HEK293 (cell line): ENCODE measurements at regions not wholly inside any gene's neighbourhood (a gene's known extent, or its start where the extent isn't known, plus 50 kb on each side); places are given as distances from the start of the nearest gene placed in this dataset.

ENCODE experiments used
- CTCF ChIA-PET: fragments of 350-600 bp; formaldehyde crosslinking; extraction: SDS; loops from one replicate; lab custom pipeline; 2021; ENCODE audit warnings: antibody characterized with exemption; lab: Yijun Ruan, JAX
- POLR2A ChIA-PET: fragments of 300-600 bp; formaldehyde crosslinking; extraction: SDS; loops from one replicate; lab custom pipeline; 2020; ENCODE audit warnings: antibody characterized with exemption, inconsistent platforms; lab: Yijun Ruan, JAX
- H3K27ac ChIP-seq: fragments of 200-500 bp; sonication (Bioruptor generic); 2 replicates; pipeline ENCODE4 v1.5.1; 2014; ENCODE audit warnings: low read depth, low read length, control low read depth, inconsistent platforms; ENCODE audit errors: extremely low read depth
- H3K36me3 ChIP-seq, 2 experiments: fragments of 200-500 bp in 1 of 2; sonication (Bioruptor generic) in 1 of 2; 1 replicate in 1 of 2; 2 replicates in 1 of 2; pipeline ENCODE4 v1.5.1; 2014 to 2017; ENCODE audit warnings: inconsistent platforms in 2 of 2, low read length in 2 of 2; ENCODE audit not compliant: control insufficient read depth in 2 of 2, insufficient read depth in 1 of 2
- H3K4me1 ChIP-seq: fragments of 200-500 bp; sonication (Bioruptor generic); 2 replicates; pipeline ENCODE4 v1.5.1; 2014; ENCODE audit warnings: mild to moderate bottlenecking, low read length, inconsistent platforms; ENCODE audit not compliant: control insufficient read depth, insufficient read depth
- H3K4me3 ChIP-seq: 2 replicates; pipeline ENCODE4 v1.5.1; 2011; ENCODE audit warnings: low read depth, mild to moderate bottlenecking, control low read depth, low read length, moderate library complexity
- H3K9me3 ChIP-seq: fragments of 200-500 bp; sonication (Bioruptor generic); 2 replicates; pipeline ENCODE4 v1.5.1; 2014; ENCODE audit warnings: low read depth, low read length, inconsistent platforms; ENCODE audit not compliant: control insufficient read depth, insufficient read depth
- EGR2 ChIP-seq: fragments of 450-650 bp; formaldehyde crosslinking; IDR thresholded peaks from 2 replicates; pipeline ENCODE4 v1.5.1; 2016; ENCODE audit warnings: low read depth, missing biosample characterization, missing genetic modification characterization
- FEZF1 ChIP-seq: fragments of 450-650 bp; formaldehyde crosslinking; IDR thresholded peaks from 2 replicates; pipeline ENCODE4 v1.5.1; 2016; ENCODE audit warnings: missing biosample characterization, missing genetic modification characterization
- GLIS2 ChIP-seq: fragments of 450-650 bp; formaldehyde crosslinking; IDR thresholded peaks from 2 replicates; pipeline ENCODE4 v1.5.1; 2016; ENCODE audit warnings: missing biosample characterization, missing genetic modification characterization
- HOXD13 ChIP-seq: sonication (generic); formaldehyde crosslinking; IDR thresholded peaks from 2 replicates; pipeline ENCODE4 v1.8.0; 2022; ENCODE audit warnings: missing genetic modification reagents, borderline replicate concordance
- SCRT1 ChIP-seq: fragments of 450-650 bp; formaldehyde crosslinking; IDR thresholded peaks from 2 replicates; pipeline ENCODE4 v1.5.1; 2016; ENCODE audit warnings: missing biosample characterization, missing genetic modification characterization, borderline replicate concordance
- SP3 ChIP-seq: fragments of 450-650 bp; formaldehyde crosslinking; IDR thresholded peaks from 2 replicates; pipeline ENCODE4 v1.5.1; 2016; ENCODE audit warnings: missing biosample characterization, missing genetic modification characterization
- ZBTB10 ChIP-seq: fragments of 450-650 bp; formaldehyde crosslinking; IDR thresholded peaks from 2 replicates; pipeline ENCODE4 v1.5.1; 2016; ENCODE audit warnings: missing biosample characterization, missing genetic modification characterization
- ZBTB6 ChIP-seq: fragments of 450-650 bp; formaldehyde crosslinking; IDR thresholded peaks from 2 replicates; pipeline ENCODE4 v1.5.1; 2017; ENCODE audit warnings: missing biosample characterization, missing genetic modification characterization
- ZNF121 ChIP-seq: fragments of 450-650 bp; formaldehyde crosslinking; IDR thresholded peaks from 2 replicates; pipeline ENCODE4 v1.5.1; 2016; ENCODE audit warnings: missing biosample characterization, missing genetic modification characterization
- ZNF140 ChIP-seq: fragments of 450-650 bp; formaldehyde crosslinking; IDR thresholded peaks from 2 replicates; pipeline ENCODE4 v1.5.1; 2016; ENCODE audit warnings: missing biosample characterization, missing genetic modification characterization
- ZNF157 ChIP-seq: fragments of 450-650 bp; formaldehyde crosslinking; IDR thresholded peaks from 2 replicates; pipeline ENCODE4 v1.5.1; 2016; ENCODE audit warnings: missing biosample characterization, missing genetic modification characterization
- ZNF280C ChIP-seq: fragments of 450-650 bp; formaldehyde crosslinking; IDR thresholded peaks from 2 replicates; pipeline ENCODE4 v1.5.1; 2016; ENCODE audit warnings: missing biosample characterization, missing genetic modification characterization
- ZNF292 ChIP-seq: fragments of 450-650 bp; formaldehyde crosslinking; IDR thresholded peaks from 2 replicates; pipeline ENCODE4 v1.5.1; 2016; ENCODE audit warnings: low read depth, missing biosample characterization, missing genetic modification characterization, borderline replicate concordance
- ZNF362 ChIP-seq: fragments of 450-650 bp; formaldehyde crosslinking; IDR thresholded peaks from 2 replicates; pipeline ENCODE4 v1.5.1; 2016; ENCODE audit warnings: missing biosample characterization, missing genetic modification characterization
- ZNF37A ChIP-seq: fragments of 450-650 bp; IDR thresholded peaks from 2 replicates; pipeline ENCODE4 v1.5.1; 2018; ENCODE audit warnings: missing biosample characterization, missing genetic modification characterization
- ZNF423 ChIP-seq: fragments of 450-650 bp; formaldehyde crosslinking; IDR thresholded peaks from 2 replicates; pipeline ENCODE4 v1.5.1; 2016; ENCODE audit warnings: missing biosample characterization, missing genetic modification characterization
- ZNF433 ChIP-seq: fragments of 450-650 bp; formaldehyde crosslinking; IDR thresholded peaks from 2 replicates; pipeline ENCODE4 v1.5.1; 2016; ENCODE audit warnings: missing biosample characterization, missing genetic modification characterization, low read depth
- ZNF488 ChIP-seq: fragments of 450-650 bp; formaldehyde crosslinking; IDR thresholded peaks from 2 replicates; pipeline ENCODE4 v1.5.1; 2016; ENCODE audit warnings: missing biosample characterization, missing genetic modification characterization
- ZNF600 ChIP-seq: fragments of 450-650 bp; formaldehyde crosslinking; IDR thresholded peaks from 2 replicates; pipeline ENCODE4 v1.5.1; 2016; ENCODE audit warnings: missing biosample characterization, missing genetic modification characterization
- ZNF626 ChIP-seq: fragments of 450-650 bp; sonication (Bioruptor Pico); formaldehyde crosslinking; IDR thresholded peaks from 2 replicates; pipeline ENCODE4 v1.5.1; 2018; ENCODE audit warnings: missing biosample characterization, missing genetic modification characterization, inconsistent platforms
- ZNF704 ChIP-seq: fragments of 450-650 bp; formaldehyde crosslinking; IDR thresholded peaks from 2 replicates; pipeline ENCODE4 v1.5.1; 2016; ENCODE audit warnings: missing biosample characterization, missing genetic modification characterization
- ZNF777 ChIP-seq: fragments of 450-650 bp; formaldehyde crosslinking; IDR thresholded peaks from 2 replicates; pipeline ENCODE4 v1.5.1; 2017; ENCODE audit warnings: missing biosample characterization, missing genetic modification characterization, borderline replicate concordance
- ZSCAN18 ChIP-seq: fragments of 450-650 bp; formaldehyde crosslinking; IDR thresholded peaks from 2 replicates; pipeline ENCODE4 v1.5.1; 2016; ENCODE audit warnings: missing biosample characterization, missing genetic modification characterization
- ZSCAN23 ChIP-seq: fragments of 450-650 bp; formaldehyde crosslinking; IDR thresholded peaks from 2 replicates; pipeline ENCODE4 v1.5.1; 2016; ENCODE audit warnings: missing biosample characterization, missing genetic modification characterization

- TF ChIP-seq ZSCAN18 (tag by site-specific recombination) (no peak), GLIS2 (tag by site-specific recombination) (no peak)
- TF ChIP-seq, all 188 proteins: peak for 0
Observed at GRCh38 chr7:36002900-36003299, 150.2 kb upstream of the EEPD1 start (continued).

- Histone ChIP-seq H3K4me1 (no peaks in the 10 kb centered on the region), H3K9me3 (no peaks in the 10 kb centered on the region), H3K27ac (no peak overlapping the region), H3K36me3 (no peaks in the 10 kb centered on the region), H3K4me3 (no peak overlapping the region)
- TF ChIP-seq HOXD13 (no peak), ZNF140 (tag by site-specific recombination) (no peak), SP3 (tag by site-specific recombination) (no peak), ZNF37A (tag by site-specific recombination) (no peak), ZNF626 (tag by site-specific recombination) (no peak), ZNF777 (tag by site-specific recombination) (no peak), SCRT1 (tag by site-specific recombination) (no peak), ZNF433 (tag by site-specific recombination) (no peak), ZBTB10 (tag by site-specific recombination) (no peak), ZSCAN23 (tag by site-specific recombination) (no peak), FEZF1 (tag by site-specific recombination) (no peak)
- CTCF ChIA-PET = interaction anchor here (0.7 kb wide), 1 partner anchor 33 kb away, joined by 4 read pairs; no protein-coding TSS in a partner anchor
- POLR2A ChIA-PET = no interaction called here
Observed at GRCh38 chr7:36003343-36003742, 149.7 kb upstream of the EEPD1 start.

GRCh38 chr7:36005293-36005692 lies 147.8 kb upstream of the EEPD1 start:
- Histone ChIP-seq H3K4me3 (no peak overlapping the region), H3K27ac (no peak overlapping the region), H3K9me3 (no peaks in the 10 kb centered on the region), H3K4me1 (no peaks in the 10 kb centered on the region), H3K36me3 (no peaks in the 10 kb centered on the region)
- CTCF ChIA-PET = interaction anchor here (0.9 kb wide), 1 partner anchor 286 kb away, joined by 3 read pairs; no protein-coding TSS in a partner anchor
- POLR2A ChIA-PET = no interaction called here
- no peak for TF ChIP-seq GLIS2 (tag by site-specific recombination)
- no peak for TF ChIP-seq ZNF157
- TF ChIP-seq ZNF704 (tag by site-specific recombination) = no peak
- no peak for TF ChIP-seq ZNF423 (tag by site-specific recombination)
- TF ChIP-seq ZNF600 (tag by site-specific recombination) = no peak
- TF ChIP-seq ZNF292 = no peak
- TF ChIP-seq ZNF488 = no peak
- TF ChIP-seq ZBTB6 (tag by site-specific recombination) = no peak
- TF ChIP-seq ZNF280C (tag by site-specific recombination) = no peak
- no peak for TF ChIP-seq EGR2 (tag by site-specific recombination)
- no peak for TF ChIP-seq ZNF121 (tag by site-specific recombination)
- no peak for TF ChIP-seq ZNF362 (tag by site-specific recombination)
